Osteoblast (primary cell): ENCODE measurements at regions not wholly inside any gene's neighbourhood (a gene's known extent, or its start where the extent isn't known, plus 50 kb on each side); places are given as distances from the start of the nearest gene placed in this dataset.

Experiments
- DNase-seq: peaks from one replicate; pipeline ENCODE4 v3.0.0; 2011; ENCODE audit warnings: low spot score, mixed read lengths; ENCODE audit not compliant: insufficient read length; ENCODE audit errors: missing footprints
- H2AFZ ChIP-seq: 2 replicates; pipeline ENCODE4 v1.6.0; 2011; ENCODE audit warnings: mild to moderate bottlenecking, low read length
- H3K27ac ChIP-seq: 2 replicates; pipeline ENCODE4 v1.5.1; 2011; ENCODE audit warnings: mild to moderate bottlenecking, low read depth, low read length, moderate library complexity
- H3K27me3 ChIP-seq: 2 replicates; pipeline ENCODE4 v1.6.0; 2012; ENCODE audit warnings: mild to moderate bottlenecking, control low read depth, inconsistent platforms, low read length, moderate library complexity; ENCODE audit not compliant: insufficient read depth
- H3K36me3 ChIP-seq: 2 replicates; pipeline ENCODE4 v1.5.1; 2011; ENCODE audit warnings: mild to moderate bottlenecking, low read length, control low read depth, moderate library complexity; ENCODE audit not compliant: insufficient read depth
- H3K4me1 ChIP-seq: 2 replicates; pipeline ENCODE4 v1.5.1; 2011; ENCODE audit warnings: mild to moderate bottlenecking, low read length, control low read depth, moderate library complexity; ENCODE audit not compliant: insufficient read depth
- H3K4me2 ChIP-seq: 2 replicates; pipeline ENCODE4 v1.6.0; 2011; ENCODE audit warnings: mild to moderate bottlenecking, low read length; ENCODE audit not compliant: insufficient read depth
- H3K4me3 ChIP-seq: fragments of 200-600 bp; sonication (generic); 3 replicates; pipeline ENCODE4 v1.5.1; 2012; ENCODE audit warnings: mild to moderate bottlenecking, low read length, inconsistent platforms; ENCODE audit not compliant: insufficient read depth
- H3K79me2 ChIP-seq: 2 replicates; pipeline ENCODE4 v1.6.0; 2012; ENCODE audit warnings: mild to moderate bottlenecking, low read length, control low read depth, inconsistent platforms; ENCODE audit not compliant: insufficient read depth
- H3K9me3 ChIP-seq: 2 replicates; pipeline ENCODE4 v1.5.1; 2011; ENCODE audit warnings: low read depth, low read length, control low read depth
- H4K20me1 ChIP-seq: 2 replicates; pipeline ENCODE4 v1.6.0; 2012; ENCODE audit warnings: mild to moderate bottlenecking, low read length, control low read depth; ENCODE audit not compliant: insufficient read depth
- TF ChIP-seq, protein P1 (sequence below): IDR thresholded peaks from 2 replicates; pipeline ENCODE4 v1.5.1; 2011; ENCODE audit warnings: mild to moderate bottlenecking, low read depth, low read length, moderate library complexity; ENCODE audit errors: extremely low read depth

DNA sequence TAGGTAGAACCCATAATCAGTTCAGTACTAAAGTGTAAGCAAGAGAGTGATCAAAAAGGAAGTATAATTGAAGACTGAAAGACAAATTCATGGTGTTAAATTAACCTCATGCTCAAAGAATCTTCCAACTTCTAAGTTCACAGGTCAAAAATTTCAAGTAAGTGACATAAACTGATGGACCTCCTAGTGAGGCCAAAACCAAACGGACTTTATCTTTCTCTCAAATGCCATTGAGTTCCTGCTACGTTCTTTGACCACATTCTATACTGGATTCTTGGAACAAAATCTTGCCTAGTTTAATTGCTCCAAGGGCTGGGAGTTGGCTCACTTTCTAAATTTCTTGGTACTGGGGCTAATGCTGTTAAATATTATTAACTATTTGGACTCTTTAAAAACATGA is 794.9 kb downstream of the TLE4 start:
- no peaks in the 10 kb centered on the region for H3K36me3 ChIP-seq
- TF ChIP-seq, protein P1, sequence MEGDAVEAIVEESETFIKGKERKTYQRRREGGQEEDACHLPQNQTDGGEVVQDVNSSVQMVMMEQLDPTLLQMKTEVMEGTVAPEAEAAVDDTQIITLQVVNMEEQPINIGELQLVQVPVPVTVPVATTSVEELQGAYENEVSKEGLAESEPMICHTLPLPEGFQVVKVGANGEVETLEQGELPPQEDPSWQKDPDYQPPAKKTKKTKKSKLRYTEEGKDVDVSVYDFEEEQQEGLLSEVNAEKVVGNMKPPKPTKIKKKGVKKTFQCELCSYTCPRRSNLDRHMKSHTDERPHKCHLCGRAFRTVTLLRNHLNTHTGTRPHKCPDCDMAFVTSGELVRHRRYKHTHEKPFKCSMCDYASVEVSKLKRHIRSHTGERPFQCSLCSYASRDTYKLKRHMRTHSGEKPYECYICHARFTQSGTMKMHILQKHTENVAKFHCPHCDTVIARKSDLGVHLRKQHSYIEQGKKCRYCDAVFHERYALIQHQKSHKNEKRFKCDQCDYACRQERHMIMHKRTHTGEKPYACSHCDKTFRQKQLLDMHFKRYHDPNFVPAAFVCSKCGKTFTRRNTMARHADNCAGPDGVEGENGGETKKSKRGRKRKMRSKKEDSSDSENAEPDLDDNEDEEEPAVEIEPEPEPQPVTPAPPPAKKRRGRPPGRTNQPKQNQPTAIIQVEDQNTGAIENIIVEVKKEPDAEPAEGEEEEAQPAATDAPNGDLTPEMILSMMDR = no peak
- H3K9me3 ChIP-seq = peaks cover 2% of the 10 kb centered on the region
- H2AFZ ChIP-seq = no peak overlapping the region
- no peaks in the 10 kb centered on the region for H3K27me3 ChIP-seq
- H4K20me1 ChIP-seq = no peaks in the 10 kb centered on the region
- H3K4me3 ChIP-seq = no peak overlapping the region
- no peaks in the 10 kb centered on the region for H3K4me1 ChIP-seq
- no peak for DNase-seq
- H3K4me2 ChIP-seq = no peak overlapping the region
- no peak overlapping the region for H3K27ac ChIP-seq
- H3K79me2 ChIP-seq = no peaks in the 10 kb centered on the region

DNA sequence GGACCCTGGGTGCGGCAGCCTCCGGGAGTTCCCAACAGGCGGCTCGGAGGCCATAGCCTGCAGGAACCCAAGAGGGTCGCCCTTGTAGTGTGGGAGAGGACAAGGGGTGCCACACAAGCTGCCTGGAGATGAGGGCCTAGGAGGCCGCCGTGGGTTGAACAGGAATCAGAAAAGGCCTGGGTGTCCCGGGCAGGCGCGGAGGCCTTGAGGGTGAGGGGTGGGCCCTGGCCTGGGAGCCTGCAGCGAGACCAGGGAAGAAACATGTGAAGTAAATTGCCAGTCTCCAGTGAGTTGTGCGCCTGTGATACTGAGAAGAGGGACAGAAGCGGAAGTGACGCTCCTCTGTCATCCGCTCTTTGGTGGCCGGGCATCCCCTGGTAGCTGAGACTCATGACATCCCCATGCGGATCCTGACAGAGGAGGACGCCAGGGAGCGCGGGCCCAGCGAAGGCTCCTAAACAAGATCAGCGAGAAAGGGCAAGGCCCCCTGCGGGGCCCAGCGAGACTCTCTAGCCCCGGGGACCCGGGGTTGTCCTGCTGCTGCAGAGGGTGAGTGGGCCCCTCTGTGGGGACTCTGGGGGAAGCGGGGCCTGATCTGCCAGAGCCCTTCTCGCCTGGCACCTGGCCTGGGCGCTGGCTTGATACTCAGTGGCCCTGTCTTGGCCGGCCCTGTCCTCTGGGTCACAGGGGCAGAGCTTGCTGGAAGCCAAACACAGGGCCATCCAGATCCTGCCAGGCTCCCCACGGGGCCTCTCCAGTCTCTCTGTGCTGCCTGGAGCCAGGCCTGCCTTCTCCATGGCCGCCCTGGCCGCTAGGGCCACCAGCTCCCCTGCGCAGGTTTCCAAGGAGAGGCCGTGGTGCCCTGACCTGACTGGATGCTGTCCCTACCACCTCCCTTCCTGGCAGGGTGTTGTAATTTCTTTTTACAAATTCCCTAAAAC is 788.4 kb downstream of the TLE4 start:
- DNase-seq = no peak
- H2AFZ ChIP-seq = no peak overlapping the region
- H3K4me2 ChIP-seq = no peak overlapping the region
- peaks cover 2% of the 10 kb centered on the region for H3K9me3 ChIP-seq
- no peaks in the 10 kb centered on the region for H4K20me1 ChIP-seq
- no peaks in the 10 kb centered on the region for H3K27me3 ChIP-seq
- H3K4me3 ChIP-seq = no peak overlapping the region
- TF ChIP-seq, protein P1 = no peak
- no peaks in the 10 kb centered on the region for H3K4me1 ChIP-seq
- no peaks in the 10 kb centered on the region for H3K79me2 ChIP-seq
- no peaks in the 10 kb centered on the region for H3K36me3 ChIP-seq
- H3K27ac ChIP-seq = no peak overlapping the region

DNA sequence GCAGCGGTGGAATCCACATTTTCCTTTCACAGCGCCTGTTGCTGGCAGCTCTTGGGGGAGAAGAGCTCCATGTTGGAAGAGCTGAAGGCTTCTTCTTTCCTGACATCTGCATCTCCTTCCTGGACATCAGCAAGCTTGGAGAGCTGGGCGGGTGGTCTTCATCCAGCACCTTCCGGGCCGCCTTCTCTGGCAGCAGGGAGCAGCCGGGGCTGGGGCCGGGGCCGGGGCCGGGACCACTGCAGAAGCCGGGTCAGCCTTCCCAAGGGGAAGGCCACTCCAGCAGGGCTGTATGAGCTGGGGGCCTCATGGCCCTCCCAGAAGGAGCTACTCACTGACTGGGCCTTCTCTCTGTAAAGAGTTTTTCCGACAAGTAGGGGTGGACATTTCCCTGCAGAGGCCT is 787.5 kb downstream of the TLE4 start:
- DNase-seq = no peak
- peaks cover 2% of the 10 kb centered on the region for H3K9me3 ChIP-seq
- no peaks in the 10 kb centered on the region for H3K79me2 ChIP-seq
- H3K4me3 ChIP-seq = no peak overlapping the region
- H4K20me1 ChIP-seq = no peaks in the 10 kb centered on the region
- H3K4me1 ChIP-seq = no peaks in the 10 kb centered on the region
- TF ChIP-seq, protein P1 = no peak
- no peak overlapping the region for H3K4me2 ChIP-seq
- no peak overlapping the region for H3K27ac ChIP-seq
- no peak overlapping the region for H2AFZ ChIP-seq
- no peaks in the 10 kb centered on the region for H3K36me3 ChIP-seq
- no peaks in the 10 kb centered on the region for H3K27me3 ChIP-seq

DNA sequence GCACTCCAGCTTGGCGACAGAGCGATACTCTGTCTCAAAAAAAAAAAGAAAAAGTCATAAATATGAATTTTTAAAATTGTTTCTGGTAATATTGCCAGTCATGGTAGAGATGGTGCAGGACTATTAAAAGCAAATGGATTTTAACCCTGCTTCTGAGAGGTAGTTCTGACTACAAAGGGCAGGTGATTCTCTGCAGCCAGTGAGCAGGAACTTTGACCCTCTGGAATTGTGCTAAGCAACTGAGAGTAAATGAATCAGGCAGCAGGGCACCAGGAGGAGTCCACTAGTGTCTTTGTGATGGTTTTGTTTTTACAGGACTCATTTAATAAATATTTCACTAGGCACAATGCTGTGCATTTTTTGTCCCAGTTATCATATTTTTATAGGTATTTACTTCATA is 781.2 kb downstream of the TLE4 start:
- Histone ChIP-seq H3K27ac (no peak overlapping the region), H3K79me2 (no peaks in the 10 kb centered on the region), H3K27me3 (no peaks in the 10 kb centered on the region), H4K20me1 (no peaks in the 10 kb centered on the region), H3K4me3 (no peak overlapping the region), H3K9me3 (peaks cover 2% of the 10 kb centered on the region), H3K4me1 (no peaks in the 10 kb centered on the region), H2AFZ (no peak overlapping the region), H3K4me2 (no peak overlapping the region), H3K36me3 (no peaks in the 10 kb centered on the region)
- TF ChIP-seq, protein P1 = no peak
- no peak for DNase-seq
